ENCODE measurements at regions not wholly inside any gene's neighbourhood (a gene's known extent, or its start where the extent isn't known, plus 50 kb on each side); places are given as distances from the start of the nearest gene placed in this dataset.
"Not testable (repeated sequence)": the region's sequence is repeated elsewhere in the genome, so short reads cannot be mapped to it uniquely, and the experiment has no call there.

GRCh38 chr7:104956753-104957450, 57.1 kb upstream of the KMT2E start:
- no peaks in the 10 kb centered on the region for H3K27me3 Mint-ChIP-seq (ENCODE audit: low read depth in 3 of 3)
- peak overlapping the region; percentile 92 to 98 (median 96) for H3K27ac Mint-ChIP-seq
- H3K4me3 Mint-ChIP-seq: peak overlapping the region; percentile 1 to 63 (median 40)
- H3K9me3 Mint-ChIP-seq: no peaks in the 10 kb centered on the region
- peak; percentile 67 to 75 (median 74) for DNase-seq
- peaks cover 0 to 5% (median 3%) of the 10 kb centered on the region in 3 donors for H3K36me3 Mint-ChIP-seq
- H3K4me1 Mint-ChIP-seq: peaks cover 29 to 33% of the 10 kb centered on the region in 2 donors

- peaks cover 0 to 1% (median 0%) of the 10 kb centered on the region in 3 donors for H3K27me3 Mint-ChIP-seq (ENCODE audit: low read depth in 3 of 3)
- peaks cover 8 to 13% (median 10%) of the 10 kb centered on the region in 3 donors for H3K36me3 Mint-ChIP-seq
- peaks cover 29 to 32% of the 10 kb centered on the region in 2 donors for H3K4me1 Mint-ChIP-seq
- no peak overlapping the region for H3K4me3 Mint-ChIP-seq
- H3K27ac Mint-ChIP-seq: peak overlapping the region in 5 of 6 donors; percentile 11 to 96 (median 66)
- no peaks in the 10 kb centered on the region for H3K9me3 Mint-ChIP-seq
- DNase-seq: no peak
Observed at GRCh38 chr7:104958371-104958865, 55.6 kb upstream of the KMT2E start.

- H3K36me3 Mint-ChIP-seq: peaks cover 8 to 22% (median 18%) of the 10 kb centered on the region in 3 donors
- not testable (repeated sequence) for DNase-seq; H3K9me3 Mint-ChIP-seq; H3K27me3 Mint-ChIP-seq (ENCODE audit: low read depth in 3 of 3); H3K4me3 Mint-ChIP-seq
- H3K4me1 Mint-ChIP-seq: peaks cover 29 to 30% of the 10 kb centered on the region in 2 donors
- peak overlapping the region in 3 of 6 donors; percentile 46 to 75 (median 70) for H3K27ac Mint-ChIP-seq
Observed at GRCh38 chr7:104959483-104959882, 54.5 kb upstream of the KMT2E start.

- no peak for DNase-seq
- H3K27ac Mint-ChIP-seq: peak overlapping the region in 5 of 6 donors; percentile 1 to 66 (median 60)
- peaks cover 0 to 1% (median 0%) of the 10 kb centered on the region in 3 donors for H3K27me3 Mint-ChIP-seq (ENCODE audit: low read depth in 3 of 3)
- H3K9me3 Mint-ChIP-seq: no peaks in the 10 kb centered on the region
- H3K4me1 Mint-ChIP-seq: peaks cover 19 to 24% of the 10 kb centered on the region in 2 donors
- no peak overlapping the region for H3K4me3 Mint-ChIP-seq
- H3K36me3 Mint-ChIP-seq: peaks cover 10 to 21% (median 20%) of the 10 kb centered on the region in 3 donors
Observed at GRCh38 chr7:104960741-104961448, 53.1 kb upstream of the KMT2E start.

GRCh38 chr7:104961821-104962220, 52.2 kb upstream of the KMT2E start:
- H3K27me3 Mint-ChIP-seq (ENCODE audit: low read depth in 3 of 3): peaks cover 0 to 1% (median 0%) of the 10 kb centered on the region in 3 donors
- DNase-seq: no peak
- peaks cover 14 to 24% (median 23%) of the 10 kb centered on the region in 3 donors for H3K36me3 Mint-ChIP-seq
- H3K27ac Mint-ChIP-seq: peak overlapping the region in 1 of 6 donors; percentile 40
- H3K9me3 Mint-ChIP-seq: no peaks in the 10 kb centered on the region
- H3K4me3 Mint-ChIP-seq: no peak overlapping the region
- H3K4me1 Mint-ChIP-seq: peaks cover 10 to 15% of the 10 kb centered on the region in 2 donors

GRCh38 chr7:104962781-104963180, 51.2 kb upstream of the KMT2E start:
- peak overlapping the region in 3 of 6 donors; percentile 17 to 78 (median 52) for H3K27ac Mint-ChIP-seq
- H3K27me3 Mint-ChIP-seq (ENCODE audit: low read depth in 3 of 3): peaks cover 0 to 4% (median 0%) of the 10 kb centered on the region in 3 donors
- H3K4me1 Mint-ChIP-seq: peaks cover under 1 to 5% of the 10 kb centered on the region in 2 donors
- DNase-seq: no peak
- H3K36me3 Mint-ChIP-seq: peaks cover 14 to 24% (median 19%) of the 10 kb centered on the region in 3 donors
- H3K4me3 Mint-ChIP-seq: no peak overlapping the region
- H3K9me3 Mint-ChIP-seq: no peaks in the 10 kb centered on the region

- peaks cover 0 to 4% (median 0%) of the 10 kb centered on the region in 3 donors for H3K27me3 Mint-ChIP-seq (ENCODE audit: low read depth in 3 of 3)
- H3K9me3 Mint-ChIP-seq: no peaks in the 10 kb centered on the region
- DNase-seq: no peak
- peaks cover 0 to 5% of the 10 kb centered on the region in 2 donors for H3K4me1 Mint-ChIP-seq
- no peak overlapping the region for H3K4me3 Mint-ChIP-seq
- peak overlapping the region in 5 of 6 donors; percentile 12 to 86 (median 70) for H3K27ac Mint-ChIP-seq
- H3K36me3 Mint-ChIP-seq: peaks cover 14 to 24% (median 19%) of the 10 kb centered on the region in 3 donors
Observed at GRCh38 chr7:104963378-104963990, 50.5 kb upstream of the KMT2E start.

GRCh38 chr7:104963991-104964385, 50.0 kb upstream of the KMT2E start:
- H3K27me3 Mint-ChIP-seq (ENCODE audit: low read depth in 3 of 3): peaks cover 0 to 4% (median 0%) of the 10 kb centered on the region in 3 donors
- no peaks in the 10 kb centered on the region for H3K9me3 Mint-ChIP-seq
- peaks cover 14 to 24% (median 19%) of the 10 kb centered on the region in 3 donors for H3K36me3 Mint-ChIP-seq
- H3K4me3 Mint-ChIP-seq: no peak overlapping the region
- DNase-seq: no peak
- peaks cover 0 to 5% of the 10 kb centered on the region in 2 donors for H3K4me1 Mint-ChIP-seq
- peak overlapping the region in 5 of 6 donors; percentile 12 to 67 (median 45) for H3K27ac Mint-ChIP-seq
